GM20000 (cell line): ENCODE measurements at regions not wholly inside any gene's neighbourhood (a gene's known extent, or its start where the extent isn't known, plus 50 kb on each side); places are given as distances from the start of the nearest gene placed in this dataset.
"Not testable (repeated sequence)": the region's sequence is repeated elsewhere in the genome, so short reads cannot be mapped to it uniquely, and the experiment has no call there.

Experiments used
- DNase-seq: peaks from one replicate; pipeline ENCODE4 v3.0.0; 2012; ENCODE audit warnings: low spot score
- TF ChIP-seq, protein P1 (sequence below): IDR thresholded peaks from 2 replicates; pipeline ENCODE4 v1.5.1; 2012; ENCODE audit warnings: mild to moderate bottlenecking, control low read depth; ENCODE audit errors: extremely low read depth, missing control alignments

DNA sequence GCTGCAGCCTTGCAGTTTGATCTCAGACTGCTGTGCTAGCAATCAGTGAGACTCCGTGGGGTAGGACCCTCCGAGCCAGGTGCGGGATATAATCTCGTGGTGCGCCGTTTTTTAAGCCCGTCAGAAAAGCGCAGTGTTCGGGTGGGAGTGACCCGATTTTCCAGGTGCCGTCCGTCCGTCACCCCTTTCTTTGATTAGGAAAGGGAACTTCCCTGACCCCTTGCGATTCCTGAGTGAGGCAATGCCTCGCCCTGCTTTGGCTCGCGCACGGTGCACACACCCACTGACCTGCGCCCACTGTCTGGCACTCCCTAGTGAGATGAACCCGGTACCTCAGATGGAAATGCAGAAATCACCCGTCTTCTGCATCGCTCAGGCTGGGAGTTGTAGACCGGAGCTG is 203.2 kb downstream of the SNCAIP start:
- DNase-seq, result not testable (repeated sequence)

GRCh38 chr5:122515709-122516431 is 203.8 kb downstream of the SNCAIP start:
- TF ChIP-seq, protein P1, sequence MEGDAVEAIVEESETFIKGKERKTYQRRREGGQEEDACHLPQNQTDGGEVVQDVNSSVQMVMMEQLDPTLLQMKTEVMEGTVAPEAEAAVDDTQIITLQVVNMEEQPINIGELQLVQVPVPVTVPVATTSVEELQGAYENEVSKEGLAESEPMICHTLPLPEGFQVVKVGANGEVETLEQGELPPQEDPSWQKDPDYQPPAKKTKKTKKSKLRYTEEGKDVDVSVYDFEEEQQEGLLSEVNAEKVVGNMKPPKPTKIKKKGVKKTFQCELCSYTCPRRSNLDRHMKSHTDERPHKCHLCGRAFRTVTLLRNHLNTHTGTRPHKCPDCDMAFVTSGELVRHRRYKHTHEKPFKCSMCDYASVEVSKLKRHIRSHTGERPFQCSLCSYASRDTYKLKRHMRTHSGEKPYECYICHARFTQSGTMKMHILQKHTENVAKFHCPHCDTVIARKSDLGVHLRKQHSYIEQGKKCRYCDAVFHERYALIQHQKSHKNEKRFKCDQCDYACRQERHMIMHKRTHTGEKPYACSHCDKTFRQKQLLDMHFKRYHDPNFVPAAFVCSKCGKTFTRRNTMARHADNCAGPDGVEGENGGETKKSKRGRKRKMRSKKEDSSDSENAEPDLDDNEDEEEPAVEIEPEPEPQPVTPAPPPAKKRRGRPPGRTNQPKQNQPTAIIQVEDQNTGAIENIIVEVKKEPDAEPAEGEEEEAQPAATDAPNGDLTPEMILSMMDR, result peak; percentile 46
- peak; percentile 52 for DNase-seq

GRCh38 chr5:122516432-122516743 is 204.4 kb downstream of the SNCAIP start:
- TF ChIP-seq, protein P1, result no peak
- DNase-seq, result no peak

GRCh38 chr5:122517091-122517490 is 205.1 kb downstream of the SNCAIP start:
- TF ChIP-seq, protein P1, result no peak
- DNase-seq, result no peak

DNA sequence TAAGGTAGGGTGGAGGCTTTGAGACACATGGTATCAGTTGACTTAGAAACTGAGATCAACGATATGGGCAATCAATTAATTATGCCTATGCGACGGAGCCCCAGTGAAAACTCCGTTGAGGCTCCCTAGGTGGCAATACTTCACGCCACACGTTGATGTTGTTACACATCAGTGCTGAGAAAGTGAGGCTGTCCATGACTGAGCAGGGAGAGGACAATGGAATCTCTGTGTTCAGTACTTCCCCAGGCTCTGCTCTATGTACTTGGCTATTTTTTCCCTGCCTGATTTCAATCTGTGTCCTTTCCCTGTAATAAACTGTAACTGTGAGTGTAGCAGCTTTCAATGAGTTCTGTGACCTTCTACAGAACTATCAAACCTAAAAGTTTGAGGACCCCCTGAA is 211.7 kb downstream of the SNCAIP start:
- DNase-seq, result no peak
- TF ChIP-seq, protein P1, result no peak

DNA sequence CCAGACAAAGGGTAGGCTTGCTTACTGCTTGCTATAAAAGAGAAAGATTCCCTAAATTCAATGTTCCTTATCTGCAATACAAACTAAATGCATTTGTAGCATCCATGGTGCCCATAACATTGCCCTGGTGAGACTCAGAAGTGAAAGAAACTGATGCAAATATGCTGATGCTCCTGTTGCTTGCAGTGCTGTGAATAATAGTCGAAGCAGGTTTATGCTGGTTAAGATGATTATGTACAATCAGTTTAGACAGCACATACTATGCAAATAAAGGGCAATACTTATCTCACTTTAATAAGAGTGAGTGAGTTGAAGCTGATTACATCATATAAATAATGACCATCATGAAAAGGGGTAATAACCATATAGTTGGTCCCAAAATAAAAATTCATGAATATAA is 215.5 kb downstream of the SNCAIP start:
- TF ChIP-seq, protein P1, result no peak
- no peak for DNase-seq

- TF ChIP-seq, protein P1, result no peak
- no peak for DNase-seq
Observed at GRCh38 chr5:122532035-122532434, 220.0 kb downstream of the SNCAIP start.

DNA sequence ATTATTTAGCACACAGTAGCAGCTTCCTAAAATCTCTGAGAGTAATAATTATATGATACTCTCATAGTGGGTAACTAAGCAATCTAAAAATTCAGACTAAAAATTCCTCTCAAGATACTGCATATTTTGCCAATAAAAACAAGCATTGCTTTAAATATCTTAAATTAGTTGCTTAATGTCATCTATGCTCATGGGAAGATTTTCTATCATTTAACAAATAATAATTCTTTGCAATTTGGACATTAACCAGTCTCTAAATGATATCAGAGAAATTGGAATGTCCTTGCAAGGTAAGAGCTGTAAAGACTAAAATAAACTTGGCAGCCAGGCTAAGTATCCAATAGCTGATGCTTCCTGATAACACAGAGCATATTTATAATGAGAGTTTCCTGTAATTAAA is 221.8 kb downstream of the SNCAIP start:
- no peak for DNase-seq
- TF ChIP-seq, protein P1, result no peak
